PC-3 (cell line): ENCODE measurements at regions not wholly inside any gene's neighbourhood (a gene's known extent, or its start where the extent isn't known, plus 50 kb on each side); places are given as distances from the start of the nearest gene placed in this dataset.

Experiments
- ATAC-seq: fragments of 200-7000 bp; cut with Tn5 transposase; 2 replicates; pipeline ENCODE4 v1.9.1; 2020; ENCODE audit warnings: mild to moderate bottlenecking, moderate library complexity
- BruUV-seq: library from RNA; stranded (reverse); fragments of 400-500 nt; replicated peaks from 2 replicates; lab custom pipeline; 2021; lab: Mats Ljungman, UMichigan
- CTCF ChIA-PET: fragments of 300-600 bp; sonication (Branson Sonifier 250); formaldehyde crosslinking; loops from one replicate; lab custom pipeline; 2022; ENCODE audit warnings: antibody characterized with exemption; lab: Charles Lee
- POLR2A ChIA-PET: fragments of 300-600 bp; sonication (Branson Sonifier 250); formaldehyde crosslinking; loops from one replicate; lab custom pipeline; 2022; ENCODE audit warnings: antibody characterized with exemption; ENCODE audit not compliant: unreplicated experiment; lab: Charles Lee
- DNase-seq: peaks from one replicate; pipeline ENCODE4 v3.0.0-alpha.2; 2015
- H2AFZ ChIP-seq: fragments of 300-600 bp; sonication (generic); 2 replicates; pipeline ENCODE4 v1.6.0; 2016; ENCODE audit warnings: antibody characterized with exemption, low read length
- H3F3A ChIP-seq: fragments of 300-600 bp; sonication (generic); one replicate; pipeline ENCODE4 v1.6.0; 2017; ENCODE audit warnings: antibody characterized with exemption, low read length, control low read depth, mild to moderate bottlenecking; ENCODE audit not compliant: unreplicated experiment
- H3K27ac ChIP-seq: fragments of 300-600 bp; sonication (generic); 2 replicates; pipeline ENCODE4 v1.5.1; 2016; ENCODE audit warnings: mild to moderate bottlenecking, low read length
- H3K27me3 ChIP-seq: fragments of 300-600 bp; sonication (generic); 2 replicates; pipeline ENCODE4 v1.6.1; 2016; ENCODE audit warnings: low read length, mixed read lengths
- H3K36me3 ChIP-seq: fragments of 300-600 bp; sonication (generic); 2 replicates; pipeline ENCODE4 v1.6.1; 2016; ENCODE audit warnings: low read depth, mixed run types, low read length, mixed read lengths
- H3K4me1 ChIP-seq: fragments of 300-600 bp; sonication (generic); 2 replicates; pipeline ENCODE4 v1.5.1; 2016; ENCODE audit warnings: low read length; ENCODE audit not compliant: insufficient read depth
- H3K4me2 ChIP-seq: fragments of 300-600 bp; sonication (generic); 2 replicates; pipeline ENCODE4 v1.6.0; 2016; ENCODE audit warnings: low read length
- H3K4me3 ChIP-seq: fragments of 300-600 bp; sonication (generic); 2 replicates; pipeline ENCODE4 v1.5.1; 2016; ENCODE audit warnings: mild to moderate bottlenecking, low read length, mixed read lengths
- H3K79me2 ChIP-seq: fragments of 300-600 bp; sonication (generic); 2 replicates; pipeline ENCODE4 v1.6.1; 2017; ENCODE audit warnings: low read length, mixed read lengths
- H3K9ac ChIP-seq: fragments of 300-600 bp; sonication (generic); 2 replicates; pipeline ENCODE4 v1.6.0; 2016; ENCODE audit warnings: mild to moderate bottlenecking, low read length
- H3K9me2 ChIP-seq: fragments of 300-600 bp; sonication (generic); replicated peaks from 2 replicates; pipeline ENCODE4 v1.6.1; 2016; ENCODE audit warnings: mixed run types, low read length, mixed read lengths
- H3K9me3 ChIP-seq: fragments of 300-600 bp; sonication (generic); 2 replicates; pipeline ENCODE4 v1.6.1; 2016; ENCODE audit warnings: low read length, mixed read lengths
- H4K20me1 ChIP-seq: fragments of 300-600 bp; sonication (generic); 2 replicates; pipeline ENCODE4 v1.6.1; 2016; ENCODE audit warnings: low read length, mixed read lengths
- CTCF ChIP-seq: fragments of 300-600 bp; sonication (generic); conservative IDR thresholded peaks from 2 replicates; pipeline ENCODE4 v1.5.1; 2017; ENCODE audit warnings: antibody characterized with exemption, low read depth, mild to moderate bottlenecking, low read length
- EZH2 ChIP-seq: fragments of 300-600 bp; sonication (generic); IDR thresholded peaks from one replicate; pipeline ENCODE4 v1.6.1; 2017; ENCODE audit warnings: antibody characterized with exemption, mild to moderate bottlenecking, low read length; ENCODE audit not compliant: unreplicated experiment
- EZH2phosphoT487 ChIP-seq: fragments of 300-600 bp; sonication (generic); IDR thresholded peaks from 2 replicates; pipeline ENCODE4 v1.6.1; 2018; ENCODE audit warnings: mild to moderate bottlenecking, antibody characterized with exemption, low read length, borderline replicate concordance
- intact Hi-C: fragments of 100-400 bp; cut with micrococcal nuclease; formaldehyde crosslinking; loops from 2 replicates; pipeline ENCODE4 v1.9.0; 2023

GRCh38 chr18:2415656-2416055 lies 155.6 kb downstream of the METTL4 start:
- H3K27ac ChIP-seq, result 0 out of 2 replicates have a peak overlapping the region, but pooled peaks have one; percentile 31
- H3K4me3 ChIP-seq, result no peak overlapping the region
- TF ChIP-seq CTCF (no peak), EZH2 (no peak), EZH2phosphoT487 (no peak)
- H3K27me3 ChIP-seq, result no peaks in the 10 kb centered on the region
- no peaks in the 10 kb centered on the region for H3K36me3 ChIP-seq
- no peak overlapping the region for H3K4me2 ChIP-seq
- DNase-seq (peak; percentile 59), ATAC-seq (no peak)
- no peaks in the 10 kb centered on the region for H4K20me1 ChIP-seq
- H3K9ac ChIP-seq, result no peak overlapping the region
- no peaks in the 10 kb centered on the region for H3K9me2 ChIP-seq
- intact Hi-C loops, result no loop called here
- no peaks in the 10 kb centered on the region for H3K9me3 ChIP-seq
- ChIA-PET POLR2A (no interaction called here), CTCF (no interaction called here)
- no peaks in the 10 kb centered on the region for H3K79me2 ChIP-seq
- H3F3A ChIP-seq, result peaks cover 7% of the 10 kb centered on the region
- no peak overlapping the region for H2AFZ ChIP-seq
- H3K4me1 ChIP-seq, result peaks cover 42% of the 10 kb centered on the region
- BruUV-seq, result no TSS peak

- Histone ChIP-seq H3K4me1 (peaks cover 19% of the 10 kb centered on the region), H3K4me3 (peak overlapping the region; percentile 24; the same call in 1 of the 2 replicates), H3K36me3 (no peaks in the 10 kb centered on the region), H3K4me2 (peak overlapping the region; percentile 61), H4K20me1 (no peaks in the 10 kb centered on the region), H3K27ac (peak overlapping the region; percentile 59), H3K27me3 (no peaks in the 10 kb centered on the region), H2AFZ (peak overlapping the region; percentile 52), H3K9ac (no peak overlapping the region; the same call in 1 of the 2 replicates), H3K79me2 (no peaks in the 10 kb centered on the region), H3F3A (no peaks in the 10 kb centered on the region), H3K9me2 (no peaks in the 10 kb centered on the region), H3K9me3 (no peaks in the 10 kb centered on the region)
- POLR2A ChIA-PET, result no interaction called here
- no TSS peak for BruUV-seq
- peak; percentile 70 for DNase-seq
- ATAC-seq, result peak; percentile 90
- intact Hi-C loops, result no loop called here
- TF ChIP-seq EZH2phosphoT487 (no peak), EZH2 (no peak), CTCF (no peak)
- CTCF ChIA-PET, result interaction anchor here (0.6 kb wide), 1 partner anchor 23 kb away, joined by 3 read pairs; no protein-coding TSS in a partner anchor
These were observed 153.3 kb downstream of the METTL4 start for GRCh38 chr18:2417861-2418610.

- ATAC-seq (no peak), DNase-seq (no peak)
- no peak overlapping the region for H3K4me2 ChIP-seq
- CTCF ChIA-PET, result no interaction called here
- no peak overlapping the region for H3K4me3 ChIP-seq
- H3K9me2 ChIP-seq, result no peaks in the 10 kb centered on the region
- no peaks in the 10 kb centered on the region for H3F3A ChIP-seq
- no peaks in the 10 kb centered on the region for H4K20me1 ChIP-seq
- POLR2A ChIA-PET, result no interaction called here
- H3K79me2 ChIP-seq, result no peaks in the 10 kb centered on the region
- intact Hi-C loops, result no loop called here
- no TSS peak for BruUV-seq
- peaks cover 23% of the 10 kb centered on the region for H3K4me1 ChIP-seq
- H3K36me3 ChIP-seq, result no peaks in the 10 kb centered on the region
- H3K27ac ChIP-seq, result no peak overlapping the region
- H3K27me3 ChIP-seq, result no peaks in the 10 kb centered on the region
- H3K9me3 ChIP-seq, result no peaks in the 10 kb centered on the region
- no peak overlapping the region for H3K9ac ChIP-seq
- H2AFZ ChIP-seq, result no peak overlapping the region
- TF ChIP-seq CTCF, result no peak
- TF ChIP-seq EZH2, result no peak
- TF ChIP-seq EZH2phosphoT487, result no peak
These were observed 150.9 kb downstream of the METTL4 start for GRCh38 chr18:2420367-2420766.
